ENCODE measurements at regions not wholly inside any gene's neighbourhood (a gene's known extent, or its start where the extent isn't known, plus 50 kb on each side); places are given as distances from the start of the nearest gene placed in this dataset.

DNA sequence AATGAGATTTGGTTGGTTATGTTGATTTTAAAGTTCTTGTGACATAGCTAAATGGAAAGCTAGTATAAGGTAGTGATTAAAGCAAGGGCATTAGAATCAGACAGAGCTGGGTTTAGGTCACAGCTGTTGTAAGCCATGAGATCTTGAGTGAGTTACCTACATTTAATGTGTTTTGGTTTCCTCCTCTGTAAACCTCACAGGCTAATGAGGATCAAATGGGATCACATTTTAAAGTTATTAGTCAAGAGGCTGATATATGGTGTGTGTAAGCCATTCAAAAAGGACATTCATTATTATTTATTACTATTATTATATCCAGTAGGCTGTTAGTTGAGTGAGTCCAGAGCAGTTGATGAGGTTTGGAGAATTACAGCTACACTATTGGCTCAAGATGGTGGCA lies 416.2 kb downstream of the IRS1 start:
- DNase-seq (no peak), ATAC-seq (no peak)
- Histone ChIP-seq H3K36me3 (no peaks in the 10 kb centered on the region), H3K4me3 (no peak overlapping the region), H3K4me1 (no peaks in the 10 kb centered on the region), H3K9me3 (no peaks in the 10 kb centered on the region), H3K27me3 (no peaks in the 10 kb centered on the region), H3K27ac (no peak overlapping the region)
- no peak for TF ChIP-seq CTCF (IDR thresholded peaks at IDR 0.05)
- no peak for TF ChIP-seq POLR2A (IDR thresholded peaks at IDR 0.05)
- intact Hi-C loops (cut with DNase I): no loop called here

DNA sequence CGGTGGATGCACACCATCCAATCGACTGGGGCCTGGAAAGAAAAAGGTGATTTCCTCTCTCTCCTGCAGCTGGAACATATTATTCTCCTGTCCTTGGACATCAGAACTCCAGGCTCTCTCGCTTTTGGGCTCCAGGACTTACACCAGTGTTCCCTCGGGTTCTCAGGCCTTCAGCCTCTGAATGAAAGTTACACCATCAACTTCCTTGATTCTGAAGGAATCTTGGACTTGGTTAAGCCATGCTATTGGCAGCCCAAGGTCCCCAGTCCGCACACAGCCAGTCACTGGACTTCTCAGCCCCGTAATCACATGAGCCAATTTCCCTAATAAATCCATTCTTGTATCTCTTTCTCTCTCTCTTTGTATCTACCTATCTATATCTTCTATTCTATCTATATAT lies 418.9 kb downstream of the IRS1 start:
- 88% methylated on average over 3 of the region's 6 CpGs for WGBS (ENCODE audit: insufficient coverage, low coverage, low lambda C conversion rate, missing lambda C conversion rate)

GRCh38 chr2:226378753-226379705 lies 420.6 kb downstream of the IRS1 start:
- ATAC-seq (peak in 2 of 4 donors; percentile 52 to 84), DNase-seq (no peak)

More for the DNA sequence above, 418.9 kb downstream of the IRS1 start:
- no peak for DNase-seq
- no peak for ATAC-seq
- no peaks in the 10 kb centered on the region for H3K4me1 ChIP-seq
- intact Hi-C loops (cut with DNase I): no loop called here
- TF ChIP-seq POLR2A (IDR thresholded peaks at IDR 0.05) (no peak), CTCF (IDR thresholded peaks at IDR 0.05) (no peak)
- H3K27me3 ChIP-seq: no peaks in the 10 kb centered on the region
- no peaks in the 10 kb centered on the region for H3K36me3 ChIP-seq
- no peak overlapping the region for H3K4me3 ChIP-seq
- no peak overlapping the region for H3K27ac ChIP-seq
- no peaks in the 10 kb centered on the region for H3K9me3 ChIP-seq

GRCh38 chr2:226376516-226377180 lies 423.0 kb downstream of the IRS1 start:
- no peaks in the 10 kb centered on the region for H3K27me3 ChIP-seq
- H3K27ac ChIP-seq: no peak overlapping the region
- H3K9me3 ChIP-seq: no peaks in the 10 kb centered on the region
- no peaks in the 10 kb centered on the region for H3K36me3 ChIP-seq
- TF ChIP-seq POLR2A (IDR thresholded peaks at IDR 0.05) (no peak), CTCF (IDR thresholded peaks at IDR 0.05) (no peak)
- DNase-seq: no peak
- intact Hi-C loops (cut with DNase I): no loop called here
- 57% methylated on average over 4 of the region's 4 CpGs for WGBS (ENCODE audit: insufficient coverage, low coverage, low lambda C conversion rate, missing lambda C conversion rate)
- no peaks in the 10 kb centered on the region for H3K4me1 ChIP-seq
- no peak for ATAC-seq
- no peak overlapping the region for H3K4me3 ChIP-seq

More at GRCh38 chr2:226378753-226379705, 420.6 kb downstream of the IRS1 start:
- 65% methylated on average over 2 of the region's 2 CpGs for WGBS (ENCODE audit: insufficient coverage, low coverage, low lambda C conversion rate, missing lambda C conversion rate)
- TF ChIP-seq POLR2A (IDR thresholded peaks at IDR 0.05) (no peak), CTCF (IDR thresholded peaks at IDR 0.05) (no peak)
- Histone ChIP-seq H3K27ac (no peak overlapping the region), H3K4me3 (no peak overlapping the region), H3K36me3 (no peaks in the 10 kb centered on the region), H3K9me3 (no peaks in the 10 kb centered on the region), H3K27me3 (no peaks in the 10 kb centered on the region), H3K4me1 (no peaks in the 10 kb centered on the region)
- intact Hi-C loops (cut with DNase I): no loop called here
